Vagina (tissue), 2 donors: ENCODE measurements at regions not wholly inside any gene's neighbourhood (a gene's known extent, or its start where the extent isn't known, plus 50 kb on each side); places are given as distances from the start of the nearest gene placed in this dataset.

Source experiments
- POLR2A ChIP-seq, 2 donors: fragments of 450-650 bp; IDR thresholded peaks; one replicate each; pipeline ENCODE4 v1.6.1; 2017; ENCODE audit warnings: antibody characterized with exemption in 2 of 2, mild to moderate bottlenecking in 2 of 2, moderate library complexity in 2 of 2
- POLR2AphosphoS5 ChIP-seq, 2 donors: sonication (generic); formaldehyde crosslinking; IDR thresholded peaks; one replicate each; pipeline ENCODE4 v1.9.0; 2017; ENCODE audit warnings: antibody characterized with exemption in 2 of 2, mild to moderate bottlenecking in 2 of 2, low read depth in 1 of 2; ENCODE audit not compliant: insufficient read depth in 1 of 2
- TF ChIP-seq, protein P1 (sequence below), 3 experiments: fragments of 450-650 bp in 2 of 3; fragments of 200-600 bp in 1 of 3; sonication (generic) in 1 of 3; IDR thresholded peaks; one replicate each; pipeline ENCODE4 v1.5.1; 2017 to 2019; ENCODE audit warnings: antibody characterized with exemption in 3 of 3, mild to moderate bottlenecking in 2 of 3, moderate library complexity in 2 of 3

DNA sequence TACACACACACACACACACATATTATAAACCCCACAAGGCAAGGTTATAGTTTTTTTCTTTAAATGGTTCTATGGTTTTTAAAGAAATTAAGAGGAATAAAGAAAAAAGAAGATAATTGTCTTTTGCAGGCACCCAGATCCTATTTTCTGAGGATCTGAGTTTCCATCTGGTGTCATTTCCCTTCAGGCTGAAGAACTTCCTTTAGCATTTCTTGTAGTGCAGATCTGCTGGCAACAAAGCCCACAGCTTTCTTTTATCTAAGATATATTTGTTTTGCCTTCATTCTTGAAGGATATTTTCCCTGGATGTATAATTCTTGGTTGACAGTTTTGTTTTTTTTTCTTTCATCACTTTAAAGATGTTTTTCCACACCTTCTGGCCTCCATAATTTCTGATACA lies 57.6 kb upstream of the PMEPA1 start:
- TF ChIP-seq, protein P1, sequence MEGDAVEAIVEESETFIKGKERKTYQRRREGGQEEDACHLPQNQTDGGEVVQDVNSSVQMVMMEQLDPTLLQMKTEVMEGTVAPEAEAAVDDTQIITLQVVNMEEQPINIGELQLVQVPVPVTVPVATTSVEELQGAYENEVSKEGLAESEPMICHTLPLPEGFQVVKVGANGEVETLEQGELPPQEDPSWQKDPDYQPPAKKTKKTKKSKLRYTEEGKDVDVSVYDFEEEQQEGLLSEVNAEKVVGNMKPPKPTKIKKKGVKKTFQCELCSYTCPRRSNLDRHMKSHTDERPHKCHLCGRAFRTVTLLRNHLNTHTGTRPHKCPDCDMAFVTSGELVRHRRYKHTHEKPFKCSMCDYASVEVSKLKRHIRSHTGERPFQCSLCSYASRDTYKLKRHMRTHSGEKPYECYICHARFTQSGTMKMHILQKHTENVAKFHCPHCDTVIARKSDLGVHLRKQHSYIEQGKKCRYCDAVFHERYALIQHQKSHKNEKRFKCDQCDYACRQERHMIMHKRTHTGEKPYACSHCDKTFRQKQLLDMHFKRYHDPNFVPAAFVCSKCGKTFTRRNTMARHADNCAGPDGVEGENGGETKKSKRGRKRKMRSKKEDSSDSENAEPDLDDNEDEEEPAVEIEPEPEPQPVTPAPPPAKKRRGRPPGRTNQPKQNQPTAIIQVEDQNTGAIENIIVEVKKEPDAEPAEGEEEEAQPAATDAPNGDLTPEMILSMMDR (IDR thresholded peaks at IDR 0.05), result no peak
- TF ChIP-seq POLR2A (IDR thresholded peaks at IDR 0.05) (no peak), POLR2AphosphoS5 (IDR thresholded peaks at IDR 0.05; ENCODE audit: insufficient read depth in 1 of 2, low read depth in 1 of 2) (no peak)
